SU-DHL-6 (cell line): ENCODE measurements at regions not wholly inside any gene's neighbourhood (a gene's known extent, or its start where the extent isn't known, plus 50 kb on each side); places are given as distances from the start of the nearest gene placed in this dataset.

Experiments
- CTCF ChIP-seq: fragments of 200-600 bp; sonication (generic); IDR thresholded peaks from one replicate; pipeline ENCODE4 v1.5.1; 2017; ENCODE audit warnings: antibody characterized with exemption, mild to moderate bottlenecking, low read length, moderate library complexity; ENCODE audit not compliant: insufficient read depth, poor library complexity, severe bottlenecking
- EZH2phosphoT487 ChIP-seq: fragments of 200-600 bp; sonication (generic), shearing (Covaris generic); conservative IDR thresholded peaks from 2 replicates; pipeline ENCODE4 v1.6.1; 2018; ENCODE audit warnings: mild to moderate bottlenecking, antibody characterized with exemption, low read length, moderate library complexity, mixed read lengths

DNA sequence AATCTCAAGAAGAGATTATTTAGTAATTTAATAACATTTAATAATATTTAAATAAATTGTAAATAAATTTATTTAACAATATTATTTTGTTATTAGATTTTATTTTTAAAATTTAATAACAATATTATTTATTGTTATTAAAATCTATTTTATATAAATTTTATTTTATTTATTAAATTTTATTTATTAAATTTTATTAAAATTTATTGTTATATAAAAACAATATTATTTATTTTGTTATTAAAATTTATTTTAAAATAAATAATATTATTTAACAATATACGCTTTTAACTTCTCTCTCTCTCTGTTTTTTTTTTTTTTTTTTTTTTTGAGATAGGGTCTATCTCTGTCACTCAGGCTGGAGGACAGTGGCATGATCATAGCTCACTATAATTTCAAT is 347.1 kb upstream of the LRRC7 start:
- no peak for TF ChIP-seq CTCF
- TF ChIP-seq EZH2phosphoT487: no peak
